ENCODE measurements at regions not wholly inside any gene's neighbourhood (a gene's known extent, or its start where the extent isn't known, plus 50 kb on each side); places are given as distances from the start of the nearest gene placed in this dataset.

GRCh38 chr1:38569932-38570656, 289.5 kb downstream of the RRAGC start:
- no peak for TF ChIP-seq CTCF (IDR thresholded peaks at IDR 0.05; ENCODE audit: low read depth, low read length)
- H3K4me3 ChIP-seq (ENCODE audit: low read depth, low read length), result no peak overlapping the region
- no peak for DNase-seq (ENCODE audit: low read depth, low spot score)
- in situ Hi-C loops (cut with HindIII; ENCODE audit: low sequenced_read_pairs), result no loop called here

GRCh38 chr1:38568061-38568857, 291.3 kb downstream of the RRAGC start:
- DNase-seq (ENCODE audit: low read depth, low spot score), result no peak
- in situ Hi-C loops (cut with HindIII; ENCODE audit: low sequenced_read_pairs), result no loop called here
- H3K4me3 ChIP-seq (ENCODE audit: low read depth, low read length), result no peak overlapping the region
- TF ChIP-seq CTCF (IDR thresholded peaks at IDR 0.05; ENCODE audit: low read depth, low read length), result no peak

GRCh38 chr1:38567401-38567800, 292.2 kb downstream of the RRAGC start:
- no peak overlapping the region for H3K4me3 ChIP-seq (ENCODE audit: low read depth, low read length)
- in situ Hi-C loops (cut with HindIII; ENCODE audit: low sequenced_read_pairs), result no loop called here
- DNase-seq (ENCODE audit: low read depth, low spot score), result no peak
- TF ChIP-seq CTCF (IDR thresholded peaks at IDR 0.05; ENCODE audit: low read depth, low read length), result no peak

- H3K4me3 ChIP-seq (ENCODE audit: low read depth, low read length), result no peak overlapping the region
- TF ChIP-seq CTCF (IDR thresholded peaks at IDR 0.05; ENCODE audit: low read depth, low read length), result no peak
- no peak for DNase-seq (ENCODE audit: low read depth, low spot score)
- in situ Hi-C loops (cut with HindIII; ENCODE audit: low sequenced_read_pairs), result no loop called here
Observed at GRCh38 chr1:38565020-38565491, 294.5 kb downstream of the RRAGC start.

- no peak for TF ChIP-seq CTCF (IDR thresholded peaks at IDR 0.05; ENCODE audit: low read depth, low read length)
- no peak overlapping the region for H3K4me3 ChIP-seq (ENCODE audit: low read depth, low read length)
- no peak for DNase-seq (ENCODE audit: low read depth, low spot score)
- in situ Hi-C loops (cut with HindIII; ENCODE audit: low sequenced_read_pairs), result no loop called here
Observed at GRCh38 chr1:38563942-38564735, 295.4 kb downstream of the RRAGC start.

- H3K4me3 ChIP-seq (ENCODE audit: low read depth, low read length), result no peak overlapping the region
- no peak for DNase-seq (ENCODE audit: low read depth, low spot score)
- TF ChIP-seq CTCF (IDR thresholded peaks at IDR 0.05; ENCODE audit: low read depth, low read length), result no peak
- in situ Hi-C loops (cut with HindIII; ENCODE audit: low sequenced_read_pairs), result no loop called here
Observed at GRCh38 chr1:38561725-38562124, 297.8 kb downstream of the RRAGC start.

Measured in astrocyte of the spinal cord (primary cell).